PC-3 (cell line): ENCODE measurements at regions not wholly inside any gene's neighbourhood (a gene's known extent, or its start where the extent isn't known, plus 50 kb on each side); places are given as distances from the start of the nearest gene placed in this dataset.

ENCODE experiments used
- ATAC-seq: fragments of 200-7000 bp; cut with Tn5 transposase; 2 replicates; pipeline ENCODE4 v1.9.1; 2020; ENCODE audit warnings: mild to moderate bottlenecking, moderate library complexity
- BruUV-seq: library from RNA; stranded (reverse); fragments of 400-500 nt; replicated peaks from 2 replicates; lab custom pipeline; 2021; lab: Mats Ljungman, UMichigan
- CTCF ChIA-PET: fragments of 300-600 bp; sonication (Branson Sonifier 250); formaldehyde crosslinking; loops from one replicate; lab custom pipeline; 2022; ENCODE audit warnings: antibody characterized with exemption; lab: Charles Lee
- POLR2A ChIA-PET: fragments of 300-600 bp; sonication (Branson Sonifier 250); formaldehyde crosslinking; loops from one replicate; lab custom pipeline; 2022; ENCODE audit warnings: antibody characterized with exemption; ENCODE audit not compliant: unreplicated experiment; lab: Charles Lee
- DNase-seq: peaks from one replicate; pipeline ENCODE4 v3.0.0-alpha.2; 2015
- H2AFZ ChIP-seq: fragments of 300-600 bp; sonication (generic); 2 replicates; pipeline ENCODE4 v1.6.0; 2016; ENCODE audit warnings: antibody characterized with exemption, low read length
- H3F3A ChIP-seq: fragments of 300-600 bp; sonication (generic); one replicate; pipeline ENCODE4 v1.6.0; 2017; ENCODE audit warnings: antibody characterized with exemption, low read length, control low read depth, mild to moderate bottlenecking; ENCODE audit not compliant: unreplicated experiment
- H3K27ac ChIP-seq: fragments of 300-600 bp; sonication (generic); 2 replicates; pipeline ENCODE4 v1.5.1; 2016; ENCODE audit warnings: mild to moderate bottlenecking, low read length
- H3K27me3 ChIP-seq: fragments of 300-600 bp; sonication (generic); 2 replicates; pipeline ENCODE4 v1.6.1; 2016; ENCODE audit warnings: low read length, mixed read lengths
- H3K36me3 ChIP-seq: fragments of 300-600 bp; sonication (generic); 2 replicates; pipeline ENCODE4 v1.6.1; 2016; ENCODE audit warnings: low read depth, mixed run types, low read length, mixed read lengths
- H3K4me1 ChIP-seq: fragments of 300-600 bp; sonication (generic); 2 replicates; pipeline ENCODE4 v1.5.1; 2016; ENCODE audit warnings: low read length; ENCODE audit not compliant: insufficient read depth
- H3K4me2 ChIP-seq: fragments of 300-600 bp; sonication (generic); 2 replicates; pipeline ENCODE4 v1.6.0; 2016; ENCODE audit warnings: low read length
- H3K4me3 ChIP-seq: fragments of 300-600 bp; sonication (generic); 2 replicates; pipeline ENCODE4 v1.5.1; 2016; ENCODE audit warnings: mild to moderate bottlenecking, low read length, mixed read lengths
- H3K79me2 ChIP-seq: fragments of 300-600 bp; sonication (generic); 2 replicates; pipeline ENCODE4 v1.6.1; 2017; ENCODE audit warnings: low read length, mixed read lengths
- H3K9ac ChIP-seq: fragments of 300-600 bp; sonication (generic); 2 replicates; pipeline ENCODE4 v1.6.0; 2016; ENCODE audit warnings: mild to moderate bottlenecking, low read length
- H3K9me2 ChIP-seq: fragments of 300-600 bp; sonication (generic); replicated peaks from 2 replicates; pipeline ENCODE4 v1.6.1; 2016; ENCODE audit warnings: mixed run types, low read length, mixed read lengths
- H3K9me3 ChIP-seq: fragments of 300-600 bp; sonication (generic); 2 replicates; pipeline ENCODE4 v1.6.1; 2016; ENCODE audit warnings: low read length, mixed read lengths
- H4K20me1 ChIP-seq: fragments of 300-600 bp; sonication (generic); 2 replicates; pipeline ENCODE4 v1.6.1; 2016; ENCODE audit warnings: low read length, mixed read lengths
- EZH2 ChIP-seq: fragments of 300-600 bp; sonication (generic); IDR thresholded peaks from one replicate; pipeline ENCODE4 v1.6.1; 2017; ENCODE audit warnings: antibody characterized with exemption, mild to moderate bottlenecking, low read length; ENCODE audit not compliant: unreplicated experiment
- EZH2phosphoT487 ChIP-seq: fragments of 300-600 bp; sonication (generic); IDR thresholded peaks from 2 replicates; pipeline ENCODE4 v1.6.1; 2018; ENCODE audit warnings: mild to moderate bottlenecking, antibody characterized with exemption, low read length, borderline replicate concordance
- intact Hi-C: fragments of 100-400 bp; cut with micrococcal nuclease; formaldehyde crosslinking; loops from 2 replicates; pipeline ENCODE4 v1.9.0; 2023
- TF ChIP-seq, protein P1 (sequence below): fragments of 300-600 bp; sonication (generic); conservative IDR thresholded peaks from 2 replicates; pipeline ENCODE4 v1.5.1; 2017; ENCODE audit warnings: antibody characterized with exemption, low read depth, mild to moderate bottlenecking, low read length

DNA sequence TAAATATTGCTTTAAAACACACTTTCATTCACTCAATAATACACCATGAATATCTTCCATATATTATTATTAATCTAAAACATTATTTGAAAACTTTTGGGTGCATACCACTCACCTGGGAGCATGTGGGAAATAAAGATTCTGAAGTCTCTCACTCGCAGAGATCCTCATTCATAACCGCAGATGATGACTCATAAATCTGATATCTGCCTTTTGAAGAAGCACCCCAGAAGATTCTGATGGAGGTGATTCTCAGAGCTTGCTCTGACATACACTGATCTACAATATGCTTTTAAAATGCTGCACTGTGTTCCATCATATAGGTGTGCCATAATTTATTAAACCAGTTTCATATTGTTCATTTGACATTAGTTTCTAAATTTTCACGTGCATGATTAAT lies 135.0 kb upstream of the SGK1 start:
- Histone ChIP-seq H3K9me3 (no peaks in the 10 kb centered on the region), H2AFZ (no peak overlapping the region), H3K9ac (no peak overlapping the region), H3K27me3 (no peaks in the 10 kb centered on the region), H4K20me1 (no peaks in the 10 kb centered on the region), H3K79me2 (no peaks in the 10 kb centered on the region), H3K36me3 (no peaks in the 10 kb centered on the region), H3K27ac (no peak overlapping the region), H3K9me2 (no peaks in the 10 kb centered on the region), H3K4me2 (no peak overlapping the region), H3K4me1 (peaks cover 16% of the 10 kb centered on the region), H3F3A (no peaks in the 10 kb centered on the region), H3K4me3 (no peak overlapping the region)
- TF ChIP-seq EZH2 (no peak), EZH2phosphoT487 (no peak)
- TF ChIP-seq, protein P1, sequence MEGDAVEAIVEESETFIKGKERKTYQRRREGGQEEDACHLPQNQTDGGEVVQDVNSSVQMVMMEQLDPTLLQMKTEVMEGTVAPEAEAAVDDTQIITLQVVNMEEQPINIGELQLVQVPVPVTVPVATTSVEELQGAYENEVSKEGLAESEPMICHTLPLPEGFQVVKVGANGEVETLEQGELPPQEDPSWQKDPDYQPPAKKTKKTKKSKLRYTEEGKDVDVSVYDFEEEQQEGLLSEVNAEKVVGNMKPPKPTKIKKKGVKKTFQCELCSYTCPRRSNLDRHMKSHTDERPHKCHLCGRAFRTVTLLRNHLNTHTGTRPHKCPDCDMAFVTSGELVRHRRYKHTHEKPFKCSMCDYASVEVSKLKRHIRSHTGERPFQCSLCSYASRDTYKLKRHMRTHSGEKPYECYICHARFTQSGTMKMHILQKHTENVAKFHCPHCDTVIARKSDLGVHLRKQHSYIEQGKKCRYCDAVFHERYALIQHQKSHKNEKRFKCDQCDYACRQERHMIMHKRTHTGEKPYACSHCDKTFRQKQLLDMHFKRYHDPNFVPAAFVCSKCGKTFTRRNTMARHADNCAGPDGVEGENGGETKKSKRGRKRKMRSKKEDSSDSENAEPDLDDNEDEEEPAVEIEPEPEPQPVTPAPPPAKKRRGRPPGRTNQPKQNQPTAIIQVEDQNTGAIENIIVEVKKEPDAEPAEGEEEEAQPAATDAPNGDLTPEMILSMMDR, result no peak
- ChIA-PET CTCF (no interaction called here), POLR2A (no interaction called here)
- intact Hi-C loops, result no loop called here
- no TSS peak for BruUV-seq
- DNase-seq, result no peak
- ATAC-seq, result no peak

DNA sequence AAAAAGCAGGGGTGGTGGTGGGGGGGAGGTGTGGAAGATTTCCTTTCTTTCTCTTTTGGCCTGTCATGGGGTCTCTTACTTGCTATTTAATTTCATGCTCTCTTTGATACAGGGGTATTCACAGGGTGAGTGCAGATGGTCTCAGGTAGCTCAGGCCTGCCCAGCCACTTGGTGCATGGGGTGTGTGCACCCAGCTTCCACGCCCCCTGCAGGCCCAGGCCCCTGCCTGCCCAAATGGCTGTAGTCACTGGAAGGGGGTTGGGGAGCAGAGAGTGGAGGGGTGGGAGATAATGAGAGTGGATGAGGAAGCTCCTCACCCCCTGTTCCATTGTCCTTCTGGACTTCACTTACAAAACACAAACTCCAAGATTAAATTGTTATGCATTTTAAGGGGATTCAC lies 133.6 kb upstream of the SGK1 start:
- Histone ChIP-seq H3K4me2 (no peak overlapping the region), H3F3A (no peaks in the 10 kb centered on the region), H3K4me3 (no peak overlapping the region), H3K27ac (no peak overlapping the region), H3K27me3 (no peaks in the 10 kb centered on the region), H3K4me1 (peaks cover 28% of the 10 kb centered on the region), H2AFZ (no peak overlapping the region), H3K9me2 (no peaks in the 10 kb centered on the region), H3K9me3 (no peaks in the 10 kb centered on the region), H3K36me3 (no peaks in the 10 kb centered on the region), H3K79me2 (no peaks in the 10 kb centered on the region), H3K9ac (no peak overlapping the region), H4K20me1 (no peaks in the 10 kb centered on the region)
- BruUV-seq, result no TSS peak
- ChIA-PET POLR2A (no interaction called here), CTCF (no interaction called here)
- DNase-seq (no peak), ATAC-seq (no peak)
- intact Hi-C loops, result no loop called here
- TF ChIP-seq EZH2, result no peak
- TF ChIP-seq EZH2phosphoT487, result no peak
- TF ChIP-seq, protein P1, result no peak

DNA sequence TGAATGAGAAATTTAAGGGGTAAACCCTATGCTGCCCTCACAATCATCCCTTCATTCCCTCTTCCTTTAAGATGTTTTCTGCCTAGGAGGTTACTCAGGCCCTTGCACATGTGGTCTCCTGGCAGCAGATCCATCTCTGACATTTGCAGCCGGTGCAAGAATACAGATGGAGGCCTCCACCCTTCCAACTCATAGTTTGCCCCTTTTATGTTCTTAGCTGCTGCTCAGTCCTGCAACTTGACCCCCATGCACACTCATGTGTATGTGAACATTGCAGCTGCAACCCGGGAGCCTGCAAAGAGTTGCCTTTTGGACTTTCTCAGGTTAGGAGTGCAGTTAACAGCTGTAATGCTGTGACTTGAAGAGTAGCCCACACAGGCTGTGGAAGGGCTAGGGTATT lies 131.9 kb upstream of the SGK1 start:
- no peaks in the 10 kb centered on the region for H3F3A ChIP-seq
- intact Hi-C loops, result no loop called here
- H3K27ac ChIP-seq, result no peak overlapping the region
- no peak overlapping the region for H3K4me2 ChIP-seq
- TF ChIP-seq, protein P1, result no peak
- TF ChIP-seq EZH2 (no peak), EZH2phosphoT487 (no peak)
- H3K27me3 ChIP-seq, result no peaks in the 10 kb centered on the region
- no peaks in the 10 kb centered on the region for H3K36me3 ChIP-seq
- no peak overlapping the region for H2AFZ ChIP-seq
- ChIA-PET POLR2A (no interaction called here), CTCF (no interaction called here)
- H4K20me1 ChIP-seq, result no peaks in the 10 kb centered on the region
- no peaks in the 10 kb centered on the region for H3K79me2 ChIP-seq
- H3K9ac ChIP-seq, result no peak overlapping the region
- no TSS peak for BruUV-seq
- ATAC-seq (no peak), DNase-seq (no peak)
- peaks cover 28% of the 10 kb centered on the region for H3K4me1 ChIP-seq
- H3K9me2 ChIP-seq, result no peaks in the 10 kb centered on the region
- H3K4me3 ChIP-seq, result no peak overlapping the region
- no peaks in the 10 kb centered on the region for H3K9me3 ChIP-seq
